K562 (cell line): ENCODE measurements at regions not wholly inside any gene's neighbourhood (a gene's known extent, or its start where the extent isn't known, plus 50 kb on each side); places are given as distances from the start of the nearest gene placed in this dataset.
"Not testable (repeated sequence)": the region's sequence is repeated elsewhere in the genome, so short reads cannot be mapped to it uniquely, and the experiment has no call there.

Experiments used
- ATAC-seq: fragments of 200-7000 bp; cut with Tn5 transposase; 3 replicates; pipeline ENCODE4 v1.9.1; 2020; ENCODE audit warnings: moderate library complexity
- BruUV-seq: library from RNA; stranded (reverse); fragments of 400-500 nt; replicated peaks from 2 replicates; lab custom pipeline; 2021; lab: Mats Ljungman, UMichigan
- CTCF ChIA-PET: fragments of 300-600 bp; formaldehyde crosslinking; extraction: SDS; loops from one replicate; lab custom pipeline; 2021; ENCODE audit warnings: low intra/inter-chr PET ratio; lab: Yijun Ruan, JAX
- POLR2A ChIA-PET: fragments of 300-600, 350-650 bp; sonication (Branson Sonifier 250); formaldehyde crosslinking; extraction: SDS; loops from one replicate; lab custom pipeline; 2021; ENCODE audit warnings: antibody characterized with exemption, inconsistent platforms; lab: Yijun Ruan, JAX
- DNase-seq, 4 experiments: peaks; one replicate each; pipeline versions ENCODE4 v3.0.0 to v3.0.0-alpha.2; 2011 to 2018; ENCODE audit warnings: low spot score in 3 of 4, mixed read lengths in 3 of 4; ENCODE audit errors: extremely low read depth in 1 of 4
- FAIRE-seq: peaks from 2 replicates; lab custom pipeline; 2011; peaks lifted over from hg19 to GRCh38; lab: Jason Lieb, UNC
- H2AFZ ChIP-seq: 2 replicates; pipeline ENCODE4 v1.6.0; 2011; ENCODE audit warnings: low read depth, low read length, control low read depth, inconsistent platforms
- H3K27ac ChIP-seq: fragments of 200-600 bp; 3 replicates; pipeline ENCODE4 v1.8.0; 2011; ENCODE audit warnings: low read depth, mild to moderate bottlenecking, control low read depth, inconsistent platforms, low read length, moderate library complexity, mixed read lengths; ENCODE audit errors: extremely low read depth
- H3K27me3 ChIP-seq, 2 experiments: fragments of 300-600 bp in 1 of 2; 2 replicates in 1 of 2; 3 replicates in 1 of 2; pipeline versions ENCODE4 v1.6.0 to v1.8.0; 2011; ENCODE audit warnings: inconsistent platforms in 2 of 2, low read length in 2 of 2, mild to moderate bottlenecking in 1 of 2, mixed read lengths in 1 of 2, moderate library complexity in 1 of 2; ENCODE audit not compliant: control insufficient read depth in 2 of 2, insufficient read depth in 2 of 2
- H3K36me3 ChIP-seq: fragments of 300-600 bp; 3 replicates; pipeline ENCODE4 v1.8.0; 2011; ENCODE audit warnings: mild to moderate bottlenecking, low read length, inconsistent platforms; ENCODE audit not compliant: control insufficient read depth, insufficient read depth
- H3K4me1 ChIP-seq, 2 experiments: fragments of 200-600 bp in 1 of 2; replicated peaks in 1 of 2; 2 replicates in 1 of 2; 3 replicates in 1 of 2; pipeline versions ENCODE4 v1.5.1 to v1.8.0; 2011; ENCODE audit warnings: inconsistent platforms in 2 of 2, low read length in 2 of 2, mild to moderate bottlenecking in 1 of 2, mixed read lengths in 1 of 2, moderate library complexity in 1 of 2; ENCODE audit not compliant: control insufficient read depth in 2 of 2, insufficient read depth in 2 of 2
- H3K4me2 ChIP-seq: 2 replicates; pipeline ENCODE4 v1.6.1; 2011; ENCODE audit warnings: low read length, control low read depth, inconsistent platforms, mixed read lengths; ENCODE audit not compliant: insufficient read depth
- H3K4me3 ChIP-seq: fragments of 200-600 bp; sonication (generic), shearing (Covaris generic); 2 replicates; pipeline ENCODE4 v1.5.1; 2016; ENCODE audit warnings: control low read depth, inconsistent platforms
- H3K79me2 ChIP-seq: fragments of 200-600 bp; 3 replicates; pipeline ENCODE4 v1.8.0; 2011; ENCODE audit warnings: low read length, inconsistent platforms; ENCODE audit not compliant: control insufficient read depth, insufficient read depth
- H3K9ac ChIP-seq, 2 experiments: 2 replicates each; pipeline versions ENCODE4 v1.6.0 to v1.6.1; 2011; ENCODE audit warnings: low read depth in 2 of 2, low read length in 2 of 2, control low read depth in 1 of 2, inconsistent platforms in 1 of 2, mild to moderate bottlenecking in 1 of 2, mixed read lengths in 1 of 2; ENCODE audit not compliant: insufficient read depth in 1 of 2
- H3K9me1 ChIP-seq: one replicate; pipeline ENCODE4 v1.6.0; 2011; ENCODE audit warnings: inconsistent platforms, mild to moderate bottlenecking, low read length, moderate library complexity; ENCODE audit not compliant: control insufficient read depth, insufficient read depth
- H3K9me3 ChIP-seq: replicated peaks from 2 replicates; pipeline ENCODE4 v1.5.1; 2011; ENCODE audit warnings: low read depth, low read length, inconsistent platforms; ENCODE audit not compliant: control insufficient read depth, insufficient read depth
- H4K20me1 ChIP-seq: replicated peaks from 2 replicates; pipeline ENCODE4 v1.6.1; 2011; ENCODE audit warnings: low read length, inconsistent platforms, mixed read lengths; ENCODE audit not compliant: control insufficient read depth, insufficient read depth
- GTF2E2 ChIP-seq: fragments of 200-800 bp; sonication (Bioruptor generic); IDR thresholded peaks from 2 replicates; pipeline ENCODE4 v1.6.1; 2016; ENCODE audit warnings: missing genetic modification characterization, missing compliant biosample characterization
- PHF8 ChIP-seq: fragments of 200-600 bp; sonication (generic); IDR thresholded peaks from 2 replicates; pipeline ENCODE4 v1.6.1; 2012; ENCODE audit warnings: mixed run types, mild to moderate bottlenecking, inconsistent platforms, low read length, moderate library complexity, borderline replicate concordance
- ZNF146 ChIP-seq: IDR thresholded peaks from one replicate; pipeline ENCODE4 v1.6.1; 2018; ENCODE audit warnings: missing compliant biosample characterization; ENCODE audit not compliant: unreplicated experiment
- ZNF830 ChIP-seq: fragments of 250-450 bp; sonication (Bioruptor Pico); IDR thresholded peaks from 2 replicates; pipeline ENCODE4 v1.5.0; 2021; ENCODE audit warnings: mild to moderate bottlenecking
- WGBS: fragments of 100-300 bp; shearing (Covaris generic); methylation state at CpG from one replicate; pipeline ENCODE4 v1.1.6; 2016; ENCODE audit warnings: low coverage, mixed read lengths; ENCODE audit not compliant: insufficient coverage; ENCODE audit errors: missing lambda C conversion rate; 5-methylcytosine and 5-hydroxymethylcytosine counted together
- in situ Hi-C: fragments of 300-500 bp; cut with MboI; formaldehyde crosslinking; loops from 4 replicates; pipeline ENCODE4 v1.15.0; 2018; ENCODE audit warnings: inconsistent platforms, mixed read lengths
- intact Hi-C: fragments of 100-400 bp; cut with micrococcal nuclease; formaldehyde crosslinking; loops from 2 replicates; pipeline ENCODE4 v1.14.2; 2022
- TF ChIP-seq, protein P1 (sequence below): fragments of 250-450 bp; sonication (Bioruptor Pico); IDR thresholded peaks from 2 replicates; pipeline ENCODE4 v1.4.0; 2020; ENCODE audit warnings: mild to moderate bottlenecking, moderate library complexity, borderline replicate concordance
- TF ChIP-seq, protein P2 (sequence below): fragments of 450-650 bp; formaldehyde crosslinking; IDR thresholded peaks from 2 replicates; pipeline ENCODE4 v1.4.0; 2020; ENCODE audit warnings: mild to moderate bottlenecking, moderate library complexity

DNA sequence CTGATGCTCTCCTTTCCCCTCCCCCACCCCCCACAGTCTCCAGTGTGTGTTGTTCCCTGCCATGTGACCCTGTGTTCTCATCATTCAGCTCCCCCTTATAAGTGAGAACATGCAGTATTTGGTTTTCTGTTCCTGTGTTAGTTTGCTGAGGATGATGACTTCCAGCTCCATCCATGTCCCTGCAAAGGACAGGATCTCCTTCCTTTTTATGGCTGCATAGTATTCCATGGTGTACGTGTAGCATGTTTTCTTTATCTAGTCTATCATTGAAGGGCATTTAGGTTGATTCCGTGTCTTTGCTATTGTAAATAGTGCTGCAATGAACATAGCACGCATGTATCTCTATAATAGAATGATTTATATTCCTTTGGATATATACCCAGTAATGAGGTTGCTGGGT lies 162.3 kb downstream of the ERMARD start:
- intact Hi-C loops, POLR2A ChIA-PET, H3K9me3 ChIP-seq, H3K79me2 ChIP-seq, DNase-seq, H3K4me2 ChIP-seq, H4K20me1 ChIP-seq, H3K4me3 ChIP-seq, H2AFZ ChIP-seq, BruUV-seq, FAIRE-seq, ATAC-seq, in situ Hi-C loops, H3K9ac ChIP-seq, H3K9me1 ChIP-seq, H3K27ac ChIP-seq, H3K36me3 ChIP-seq, CTCF ChIA-PET, H3K4me1 ChIP-seq: not testable (repeated sequence)
- H3K27me3 ChIP-seq: peaks cover 22 to 51% of the 10 kb centered on the region in 2 experiments; a peak in 4 of 5 replicates
- TF ChIP-seq ZNF146: peak; percentile 67
- 1% methylated on average over 3 of the region's 3 CpGs for WGBS

DNA sequence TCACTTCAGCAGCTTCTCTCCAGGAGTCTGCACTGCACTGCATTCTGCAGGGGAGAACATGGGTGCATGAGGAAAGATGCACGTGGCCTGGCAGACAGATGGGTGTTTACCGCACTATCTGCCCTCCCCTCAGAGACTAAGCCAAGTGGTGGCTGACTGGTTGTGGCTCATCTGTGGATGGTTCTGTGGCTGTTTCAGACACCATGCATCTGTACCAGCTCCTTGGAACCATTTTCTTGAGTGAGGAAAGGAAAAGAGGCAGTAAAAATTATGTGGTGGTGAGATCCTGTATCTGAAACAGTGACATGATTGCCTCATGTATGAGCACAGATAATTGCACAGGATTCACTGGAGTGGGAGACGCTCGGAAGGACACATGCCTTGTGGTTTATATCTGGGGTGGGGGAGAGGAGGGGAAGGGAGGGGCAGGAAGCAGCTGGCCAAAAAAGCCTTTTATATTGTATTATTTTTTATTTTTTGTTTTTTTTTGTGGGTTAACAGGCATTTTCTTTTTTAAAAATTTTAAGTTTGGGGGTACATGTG lies 161.7 kb downstream of the ERMARD start:
- Histone ChIP-seq H3K27ac (no peak overlapping the region), H3K27me3 (peaks cover 22 to 55% of the 10 kb centered on the region in 2 experiments; a peak in 4 of 5 replicates), H4K20me1 (no peaks in the 10 kb centered on the region), H3K79me2 (no peaks in the 10 kb centered on the region), H3K4me3 (no peak overlapping the region), H3K4me2 (no peak overlapping the region), H3K9ac (no peak overlapping the region), H3K9me3 (no peaks in the 10 kb centered on the region; the same call in 1 of the 2 replicates), H3K9me1 (no peaks in the 10 kb centered on the region), H3K36me3 (no peaks in the 10 kb centered on the region), H2AFZ (no peak overlapping the region), H3K4me1 (peaks cover 0 to 6% of the 10 kb centered on the region in 2 experiments; a peak in 1 of 5 replicates)
- ATAC-seq (no peak), FAIRE-seq (no peak), DNase-seq (no peak)
- intact Hi-C loops (no loop called here), in situ Hi-C loops (no loop called here)
- ChIA-PET POLR2A (interaction anchor here (0.6 kb wide), 1 partner anchor 15 kb away, joined by 3 read pairs; no protein-coding TSS in a partner anchor), CTCF (no interaction called here)
- BruUV-seq: no TSS peak
- 0% methylated on average over 4 of the region's 4 CpGs for WGBS
- TF ChIP-seq ZNF830 (CRISPR knock-in tag) (no peak), GTF2E2 (no peak), PHF8 (no peak)
- TF ChIP-seq, protein P1, sequence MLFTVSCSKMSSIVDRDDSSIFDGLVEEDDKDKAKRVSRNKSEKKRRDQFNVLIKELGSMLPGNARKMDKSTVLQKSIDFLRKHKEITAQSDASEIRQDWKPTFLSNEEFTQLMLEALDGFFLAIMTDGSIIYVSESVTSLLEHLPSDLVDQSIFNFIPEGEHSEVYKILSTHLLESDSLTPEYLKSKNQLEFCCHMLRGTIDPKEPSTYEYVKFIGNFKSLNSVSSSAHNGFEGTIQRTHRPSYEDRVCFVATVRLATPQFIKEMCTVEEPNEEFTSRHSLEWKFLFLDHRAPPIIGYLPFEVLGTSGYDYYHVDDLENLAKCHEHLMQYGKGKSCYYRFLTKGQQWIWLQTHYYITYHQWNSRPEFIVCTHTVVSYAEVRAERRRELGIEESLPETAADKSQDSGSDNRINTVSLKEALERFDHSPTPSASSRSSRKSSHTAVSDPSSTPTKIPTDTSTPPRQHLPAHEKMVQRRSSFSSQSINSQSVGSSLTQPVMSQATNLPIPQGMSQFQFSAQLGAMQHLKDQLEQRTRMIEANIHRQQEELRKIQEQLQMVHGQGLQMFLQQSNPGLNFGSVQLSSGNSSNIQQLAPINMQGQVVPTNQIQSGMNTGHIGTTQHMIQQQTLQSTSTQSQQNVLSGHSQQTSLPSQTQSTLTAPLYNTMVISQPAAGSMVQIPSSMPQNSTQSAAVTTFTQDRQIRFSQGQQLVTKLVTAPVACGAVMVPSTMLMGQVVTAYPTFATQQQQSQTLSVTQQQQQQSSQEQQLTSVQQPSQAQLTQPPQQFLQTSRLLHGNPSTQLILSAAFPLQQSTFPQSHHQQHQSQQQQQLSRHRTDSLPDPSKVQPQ (CRISPR knock-in tag): no peak
- TF ChIP-seq, protein P2, sequence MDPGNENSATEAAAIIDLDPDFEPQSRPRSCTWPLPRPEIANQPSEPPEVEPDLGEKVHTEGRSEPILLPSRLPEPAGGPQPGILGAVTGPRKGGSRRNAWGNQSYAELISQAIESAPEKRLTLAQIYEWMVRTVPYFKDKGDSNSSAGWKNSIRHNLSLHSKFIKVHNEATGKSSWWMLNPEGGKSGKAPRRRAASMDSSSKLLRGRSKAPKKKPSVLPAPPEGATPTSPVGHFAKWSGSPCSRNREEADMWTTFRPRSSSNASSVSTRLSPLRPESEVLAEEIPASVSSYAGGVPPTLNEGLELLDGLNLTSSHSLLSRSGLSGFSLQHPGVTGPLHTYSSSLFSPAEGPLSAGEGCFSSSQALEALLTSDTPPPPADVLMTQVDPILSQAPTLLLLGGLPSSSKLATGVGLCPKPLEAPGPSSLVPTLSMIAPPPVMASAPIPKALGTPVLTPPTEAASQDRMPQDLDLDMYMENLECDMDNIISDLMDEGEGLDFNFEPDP (CRISPR knock-in tag): no peak
